ENCODE measurements at regions not wholly inside any gene's neighbourhood (a gene's known extent, or its start where the extent isn't known, plus 50 kb on each side); places are given as distances from the start of the nearest gene placed in this dataset.

- ChIA-PET POLR2A (interaction anchor here (0.6 kb wide), 1 partner anchor 639 kb away, joined by 3 read pairs; no protein-coding TSS in a partner anchor), CTCF (interaction anchor here (1.4 kb wide), 1 partner anchor 51 kb away, joined by 3 read pairs; no protein-coding TSS in a partner anchor)
- DNase-seq (no peak), ATAC-seq (no peak)
- Mint-ChIP-seq H3K36me3 (ENCODE audit: low read depth) (no peaks in the 10 kb centered on the region), H3K9me3 (no peaks in the 10 kb centered on the region), H3K27ac (no peak overlapping the region), H3K27me3 (peaks cover 5% of the 10 kb centered on the region), H3K4me3 (no peak overlapping the region), H3K4me1 (ENCODE audit: low read depth) (no peaks in the 10 kb centered on the region)
- TF ChIP-seq CTCF (IDR thresholded peaks at IDR 0.05) = no peak
- intact Hi-C loops (cut with micrococcal nuclease) = no loop called here
These were observed 154.1 kb upstream of the RPL38 start for GRCh38 chr17:74049167-74049966.

GRCh38 chr17:74049967-74050458 is 153.5 kb upstream of the RPL38 start:
- H3K27ac Mint-ChIP-seq = no peak overlapping the region
- H3K9me3 Mint-ChIP-seq = no peaks in the 10 kb centered on the region
- CTCF ChIA-PET = no interaction called here
- no peak for ATAC-seq
- POLR2A ChIA-PET = no interaction called here
- no peak for DNase-seq
- H3K27me3 Mint-ChIP-seq = peaks cover 3% of the 10 kb centered on the region
- no peaks in the 10 kb centered on the region for H3K36me3 Mint-ChIP-seq (ENCODE audit: low read depth)
- intact Hi-C loops (cut with micrococcal nuclease) = loop anchor here (10.0 kb wide), 1 partner anchor 65 kb away; no protein-coding TSS in a partner anchor
- H3K4me1 Mint-ChIP-seq (ENCODE audit: low read depth) = no peaks in the 10 kb centered on the region
- no peak overlapping the region for H3K4me3 Mint-ChIP-seq
- no peak for TF ChIP-seq CTCF (IDR thresholded peaks at IDR 0.05)

GRCh38 chr17:74051348-74051747 is 152.1 kb upstream of the RPL38 start:
- intact Hi-C loops (cut with micrococcal nuclease) = loop anchor here (10.0 kb wide), 1 partner anchor 63 kb away; no protein-coding TSS in a partner anchor
- H3K27ac Mint-ChIP-seq = no peak overlapping the region
- no peaks in the 10 kb centered on the region for H3K4me1 Mint-ChIP-seq (ENCODE audit: low read depth)
- ChIA-PET POLR2A (no interaction called here), CTCF (no interaction called here)
- ATAC-seq (no peak), DNase-seq (no peak)
- peaks cover 8% of the 10 kb centered on the region for H3K27me3 Mint-ChIP-seq
- H3K9me3 Mint-ChIP-seq = no peaks in the 10 kb centered on the region
- no peak overlapping the region for H3K4me3 Mint-ChIP-seq
- no peaks in the 10 kb centered on the region for H3K36me3 Mint-ChIP-seq (ENCODE audit: low read depth)
- TF ChIP-seq CTCF (IDR thresholded peaks at IDR 0.05) = no peak

GRCh38 chr17:74052993-74053711 is 150.3 kb upstream of the RPL38 start:
- no peak overlapping the region for H3K4me3 Mint-ChIP-seq
- H3K27me3 Mint-ChIP-seq = peaks cover 5% of the 10 kb centered on the region
- H3K36me3 Mint-ChIP-seq (ENCODE audit: low read depth) = no peaks in the 10 kb centered on the region
- ChIA-PET CTCF (no interaction called here), POLR2A (no interaction called here)
- intact Hi-C loops (cut with micrococcal nuclease) = loop anchor here (10.0 kb wide), 1 partner anchor 62 kb away; no protein-coding TSS in a partner anchor
- no peaks in the 10 kb centered on the region for H3K4me1 Mint-ChIP-seq (ENCODE audit: low read depth)
- H3K9me3 Mint-ChIP-seq = no peaks in the 10 kb centered on the region
- ATAC-seq (no peak), DNase-seq (no peak)
- H3K27ac Mint-ChIP-seq = no peak overlapping the region
- no peak for TF ChIP-seq CTCF (IDR thresholded peaks at IDR 0.05)

GRCh38 chr17:74053712-74054078 is 149.8 kb upstream of the RPL38 start:
- no peak overlapping the region for H3K4me3 Mint-ChIP-seq
- H3K36me3 Mint-ChIP-seq (ENCODE audit: low read depth) = no peaks in the 10 kb centered on the region
- no peak for ATAC-seq
- no peak for DNase-seq
- no peaks in the 10 kb centered on the region for H3K9me3 Mint-ChIP-seq
- intact Hi-C loops (cut with micrococcal nuclease) = loop anchor here (10.0 kb wide), 1 partner anchor 61 kb away; no protein-coding TSS in a partner anchor
- ChIA-PET CTCF (no interaction called here), POLR2A (no interaction called here)
- H3K27ac Mint-ChIP-seq = no peak overlapping the region
- no peak for TF ChIP-seq CTCF (IDR thresholded peaks at IDR 0.05)
- H3K4me1 Mint-ChIP-seq (ENCODE audit: low read depth) = no peaks in the 10 kb centered on the region
- H3K27me3 Mint-ChIP-seq = peaks cover 5% of the 10 kb centered on the region

All from activated CD8-positive, alpha-beta T cell treated with anti-CD3 and anti-CD28 coated beads for 36 hours (primary cell).